SU-DHL-6 (cell line): ENCODE measurements at regions not wholly inside any gene's neighbourhood (a gene's known extent, or its start where the extent isn't known, plus 50 kb on each side); places are given as distances from the start of the nearest gene placed in this dataset.

Experiments used
- H2AFZ ChIP-seq: fragments of 200-600 bp; sonication (generic); 2 replicates; pipeline ENCODE4 v1.6.1; 2014; ENCODE audit warnings: low read depth, mild to moderate bottlenecking, moderate library complexity, mixed read lengths, antibody characterized with exemption, low read length; ENCODE audit not compliant: severe bottlenecking
- H3F3A ChIP-seq: fragments of 200-600 bp; shearing (Covaris generic); 2 replicates; pipeline ENCODE4 v1.6.0; 2016; ENCODE audit warnings: antibody characterized with exemption, mild to moderate bottlenecking; ENCODE audit not compliant: insufficient read depth
- H3K27ac ChIP-seq: fragments of 200-600 bp; sonication (generic); 2 replicates; pipeline ENCODE4 v1.5.1; 2016; ENCODE audit warnings: low read depth, mild to moderate bottlenecking, low read length, moderate library complexity, mixed read lengths
- H3K27me3 ChIP-seq: fragments of 200-600 bp; sonication (generic), shearing (Covaris generic); 2 replicates; pipeline ENCODE4 v1.6.0; 2014; ENCODE audit warnings: mild to moderate bottlenecking, low read length
- H3K36me3 ChIP-seq: fragments of 200-600 bp; sonication (generic); 2 replicates; pipeline ENCODE4 v1.6.1; 2014; ENCODE audit warnings: mild to moderate bottlenecking, low read length, mixed read lengths
- H3K4me2 ChIP-seq: fragments of 300-600, 200-600 bp; shearing (Covaris generic), sonication (generic); 2 replicates; pipeline ENCODE4 v1.6.0; 2014; ENCODE audit warnings: low read length, low read depth, mild to moderate bottlenecking; ENCODE audit not compliant: poor library complexity, severe bottlenecking
- H3K4me3 ChIP-seq: fragments of 200-600 bp; sonication (generic); 2 replicates; pipeline ENCODE4 v1.5.1; 2014; ENCODE audit warnings: antibody characterized with exemption, low read length, mild to moderate bottlenecking, mixed read lengths; ENCODE audit not compliant: insufficient read depth, poor library complexity, severe bottlenecking
- H3K79me2 ChIP-seq: fragments of 200-600 bp; sonication (generic); 2 replicates; pipeline ENCODE4 v1.6.1; 2014; ENCODE audit warnings: mild to moderate bottlenecking, low read length, moderate library complexity; ENCODE audit not compliant: insufficient read depth
- H3K9ac ChIP-seq: fragments of 200-600 bp; sonication (generic); 2 replicates; pipeline ENCODE4 v1.7.0; 2014; ENCODE audit warnings: mild to moderate bottlenecking, low read length
- H3K9me2 ChIP-seq: fragments of 200-600 bp; sonication (generic); replicated peaks from 2 replicates; pipeline ENCODE4 v1.6.1; 2014; ENCODE audit warnings: low read length; ENCODE audit not compliant: insufficient read depth
- H3K9me3 ChIP-seq: fragments of 200-600 bp; sonication (generic); 2 replicates; pipeline ENCODE4 v1.6.1; 2014; ENCODE audit warnings: low read length, mixed read lengths; ENCODE audit not compliant: insufficient read depth
- H4K20me1 ChIP-seq: fragments of 200-600 bp; sonication (generic); 2 replicates; pipeline ENCODE4 v1.6.1; 2014; ENCODE audit warnings: low read depth, mild to moderate bottlenecking, antibody characterized with exemption, low read length, moderate library complexity, mixed read lengths
- CTCF ChIP-seq: fragments of 200-600 bp; sonication (generic); IDR thresholded peaks from one replicate; pipeline ENCODE4 v1.5.1; 2017; ENCODE audit warnings: antibody characterized with exemption, mild to moderate bottlenecking, low read length, moderate library complexity; ENCODE audit not compliant: insufficient read depth, poor library complexity, severe bottlenecking
- EZH2phosphoT487 ChIP-seq: fragments of 200-600 bp; sonication (generic), shearing (Covaris generic); conservative IDR thresholded peaks from 2 replicates; pipeline ENCODE4 v1.6.1; 2018; ENCODE audit warnings: mild to moderate bottlenecking, antibody characterized with exemption, low read length, moderate library complexity, mixed read lengths

GRCh38 chr3:107216711-107217110, 160.5 kb upstream of the CCDC54 start:
- TF ChIP-seq EZH2phosphoT487 = no peak
- Histone ChIP-seq H3K9me2 (no peaks in the 10 kb centered on the region), H3F3A (no peaks in the 10 kb centered on the region), H2AFZ (no peak overlapping the region), H3K4me2 (no peak overlapping the region), H3K36me3 (no peaks in the 10 kb centered on the region), H3K9me3 (no peaks in the 10 kb centered on the region), H3K27me3 (no peaks in the 10 kb centered on the region), H4K20me1 (no peaks in the 10 kb centered on the region), H3K4me3 (no peak overlapping the region), H3K27ac (no peak overlapping the region), H3K9ac (no peak overlapping the region), H3K79me2 (no peaks in the 10 kb centered on the region)

- Histone ChIP-seq H3K9ac (no peak overlapping the region), H4K20me1 (no peaks in the 10 kb centered on the region), H3K9me3 (no peaks in the 10 kb centered on the region), H3K9me2 (no peaks in the 10 kb centered on the region), H3F3A (no peaks in the 10 kb centered on the region), H3K79me2 (no peaks in the 10 kb centered on the region), H3K27me3 (no peaks in the 10 kb centered on the region), H3K4me3 (no peak overlapping the region), H3K36me3 (no peaks in the 10 kb centered on the region), H3K4me2 (no peak overlapping the region), H2AFZ (no peak overlapping the region), H3K27ac (no peak overlapping the region)
- TF ChIP-seq CTCF (no peak), EZH2phosphoT487 (no peak)
These were observed 160.1 kb upstream of the CCDC54 start for GRCh38 chr3:107217172-107217571.

DNA sequence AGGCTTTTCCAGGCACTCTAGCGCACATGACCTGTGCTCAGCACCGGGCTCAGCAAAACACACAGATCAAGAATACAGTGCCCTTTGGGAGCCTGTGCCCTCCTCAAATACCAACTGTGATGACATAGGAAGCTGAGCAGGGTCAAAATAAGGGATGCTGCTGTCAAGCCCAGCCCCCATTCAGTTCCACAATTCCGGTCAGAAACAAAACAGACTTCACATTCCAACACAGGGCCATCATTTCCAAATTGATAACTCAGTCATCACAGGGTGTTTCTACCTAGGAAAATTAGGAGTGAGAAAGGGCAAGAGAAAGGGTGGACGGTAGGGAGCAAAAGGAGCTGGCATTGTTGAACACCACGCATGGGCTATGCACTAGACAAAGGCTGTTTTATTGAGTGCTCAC, 158.4 kb upstream of the CCDC54 start:
- no peak overlapping the region for H2AFZ ChIP-seq
- H3K9me2 ChIP-seq = no peaks in the 10 kb centered on the region
- no peak overlapping the region for H3K4me2 ChIP-seq
- H3F3A ChIP-seq = no peaks in the 10 kb centered on the region
- no peak overlapping the region for H3K27ac ChIP-seq
- no peaks in the 10 kb centered on the region for H4K20me1 ChIP-seq
- no peaks in the 10 kb centered on the region for H3K79me2 ChIP-seq
- H3K9me3 ChIP-seq = no peaks in the 10 kb centered on the region
- H3K36me3 ChIP-seq = no peaks in the 10 kb centered on the region
- H3K4me3 ChIP-seq = no peak overlapping the region
- H3K9ac ChIP-seq = no peak overlapping the region
- TF ChIP-seq CTCF = no peak
- TF ChIP-seq EZH2phosphoT487 = no peak
- H3K27me3 ChIP-seq = no peaks in the 10 kb centered on the region

GRCh38 chr3:107220538-107220937, 156.7 kb upstream of the CCDC54 start:
- no peaks in the 10 kb centered on the region for H3K36me3 ChIP-seq
- H3K9me2 ChIP-seq = no peaks in the 10 kb centered on the region
- no peak overlapping the region for H3K9ac ChIP-seq
- TF ChIP-seq EZH2phosphoT487 = no peak
- TF ChIP-seq CTCF = no peak
- no peaks in the 10 kb centered on the region for H3K79me2 ChIP-seq
- no peak overlapping the region for H3K4me3 ChIP-seq
- H2AFZ ChIP-seq = no peak overlapping the region
- no peaks in the 10 kb centered on the region for H3K27me3 ChIP-seq
- H3F3A ChIP-seq = no peaks in the 10 kb centered on the region
- no peaks in the 10 kb centered on the region for H4K20me1 ChIP-seq
- no peak overlapping the region for H3K4me2 ChIP-seq
- H3K27ac ChIP-seq = no peak overlapping the region
- H3K9me3 ChIP-seq = no peaks in the 10 kb centered on the region
